WTC11 (cell line): ENCODE measurements at regions not wholly inside any gene's neighbourhood (a gene's known extent, or its start where the extent isn't known, plus 50 kb on each side); places are given as distances from the start of the nearest gene placed in this dataset.
"Not testable (repeated sequence)": the region's sequence is repeated elsewhere in the genome, so short reads cannot be mapped to it uniquely, and the experiment has no call there.

Experiments used
- ATAC-seq: fragments of 200-7000 bp; cut with Tn5 transposase; 2 replicates; pipeline ENCODE4 v1.10.0; 2021; ENCODE audit warnings: mild to moderate bottlenecking, moderate library complexity
- CTCF ChIA-PET: fragments of 300-600 bp; sonication (Branson Sonifier 250); formaldehyde crosslinking; loops from one replicate; lab custom pipeline; 2021; ENCODE audit warnings: antibody characterized with exemption; lab: Charles Lee
- POLR2A ChIA-PET: fragments of 350-600 bp; sonication (Branson Sonifier 250); formaldehyde crosslinking; loops from one replicate; lab custom pipeline; 2021; ENCODE audit warnings: antibody characterized with exemption; lab: Charles Lee
- DNase-seq: peaks from one replicate; pipeline ENCODE4 v3.0.0; 2021; ENCODE audit warnings: low spot score
- H3K27ac Mint-ChIP-seq: 2 replicates; pipeline ENCODE4 v1.8.0; 2021; ENCODE audit warnings: mixed read lengths
- H3K27me3 Mint-ChIP-seq: 2 replicates; pipeline ENCODE4 v1.8.0; 2021; ENCODE audit warnings: low read depth, mild to moderate bottlenecking, moderate library complexity, mixed read lengths
- H3K36me3 Mint-ChIP-seq: 2 replicates; pipeline ENCODE4 v1.8.0; 2021; ENCODE audit warnings: mixed read lengths
- H3K4me1 Mint-ChIP-seq: 2 replicates; pipeline ENCODE4 v1.8.0; 2022; ENCODE audit warnings: mixed read lengths
- H3K4me3 Mint-ChIP-seq: 2 replicates; pipeline ENCODE4 v1.8.0; 2021; ENCODE audit warnings: mild to moderate bottlenecking, moderate library complexity, mixed read lengths
- H3K9me3 Mint-ChIP-seq: 2 replicates; pipeline ENCODE4 v1.8.0; 2021; ENCODE audit warnings: mixed read lengths
- ATF1 ChIP-seq: sonication (generic); formaldehyde crosslinking; IDR thresholded peaks from 2 replicates; pipeline ENCODE4 v1.8.1; 2023; ENCODE audit warnings: mild to moderate bottlenecking, moderate library complexity, missing genetic modification reagents
- JAZF1 ChIP-seq: fragments of 250-450 bp; sonication (Bioruptor Pico); IDR thresholded peaks from 2 replicates; pipeline ENCODE4 v1.9.0; 2021; ENCODE audit warnings: moderate library complexity, mild to moderate bottlenecking, inconsistent platforms
- JUN ChIP-seq: sonication (generic); formaldehyde crosslinking; IDR thresholded peaks from 2 replicates; pipeline ENCODE4 v1.8.0; 2023; ENCODE audit warnings: mild to moderate bottlenecking, missing genetic modification reagents
- SMAD4 ChIP-seq: sonication (generic); formaldehyde crosslinking; IDR thresholded peaks from 2 replicates; pipeline ENCODE4 v1.8.0; 2022; ENCODE audit warnings: mild to moderate bottlenecking, missing genetic modification reagents
- TP53 ChIP-seq: sonication (generic); formaldehyde crosslinking; IDR thresholded peaks from 2 replicates; pipeline ENCODE4 v1.8.1; 2023; ENCODE audit warnings: mild to moderate bottlenecking, missing genetic modification reagents
- ZNF263 ChIP-seq: sonication (generic); formaldehyde crosslinking; IDR thresholded peaks from 2 replicates; pipeline ENCODE4 v1.8.1; 2022; ENCODE audit warnings: low read depth, mild to moderate bottlenecking, moderate library complexity, missing genetic modification reagents
- TF ChIP-seq, protein P1 (sequence below): sonication (generic); formaldehyde crosslinking; conservative IDR thresholded peaks from 2 replicates; pipeline ENCODE4 v1.8.1; 2022; ENCODE audit warnings: mild to moderate bottlenecking, missing genetic modification reagents
- TF ChIP-seq, protein P2 (sequence below): sonication (generic); formaldehyde crosslinking; IDR thresholded peaks from 2 replicates; pipeline ENCODE4 v1.8.1; 2023; ENCODE audit warnings: mild to moderate bottlenecking, moderate library complexity, missing genetic modification reagents
- TF ChIP-seq, protein P3 (sequence below): sonication (generic); formaldehyde crosslinking; IDR thresholded peaks from 2 replicates; pipeline ENCODE4 v1.8.1; 2023; ENCODE audit warnings: mild to moderate bottlenecking, missing genetic modification reagents, moderate library complexity
- TF ChIP-seq, protein P4 (sequence below): sonication (generic); formaldehyde crosslinking; IDR thresholded peaks from 2 replicates; pipeline ENCODE4 v1.8.0; 2023; ENCODE audit warnings: mild to moderate bottlenecking, missing genetic modification reagents
- TF ChIP-seq, protein P5 (sequence below): sonication (generic); formaldehyde crosslinking; IDR thresholded peaks from 2 replicates; pipeline ENCODE4 v1.8.0; 2022; ENCODE audit warnings: missing genetic modification reagents
- TF ChIP-seq, protein P6 (sequence below): fragments of 250-450 bp; sonication (Bioruptor Pico); IDR thresholded peaks from 2 replicates; pipeline ENCODE4 v1.8.0; 2021; ENCODE audit warnings: mild to moderate bottlenecking
- TF ChIP-seq, protein P7 (sequence below): fragments of 250-450 bp; sonication (Bioruptor Pico); IDR thresholded peaks from 2 replicates; pipeline ENCODE4 v1.9.0; 2021; ENCODE audit warnings: mild to moderate bottlenecking, borderline replicate concordance

DNA sequence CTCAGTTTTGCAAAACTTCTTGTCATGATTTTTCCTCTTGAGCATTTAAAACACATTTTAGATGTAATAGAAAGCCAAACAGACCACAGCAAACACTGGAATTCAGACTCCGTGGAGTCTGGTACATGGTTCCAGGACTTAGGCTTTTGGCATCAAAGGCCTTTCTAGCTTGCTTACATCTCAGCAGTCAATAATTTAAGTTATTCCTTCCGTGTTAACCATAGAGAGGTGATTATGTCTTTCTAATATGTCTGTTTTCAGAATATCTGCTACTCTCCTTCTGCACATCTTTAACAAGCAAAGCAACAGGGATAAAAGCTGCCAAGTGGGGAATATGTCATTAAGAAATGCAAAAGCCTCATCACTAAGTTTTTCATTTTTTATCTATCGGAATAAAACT, 171.7 kb upstream of the CRBN start (continued):
- TF ChIP-seq, protein P1, sequence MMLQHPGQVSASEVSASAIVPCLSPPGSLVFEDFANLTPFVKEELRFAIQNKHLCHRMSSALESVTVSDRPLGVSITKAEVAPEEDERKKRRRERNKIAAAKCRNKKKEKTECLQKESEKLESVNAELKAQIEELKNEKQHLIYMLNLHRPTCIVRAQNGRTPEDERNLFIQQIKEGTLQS (CRISPR knock-in tag): no peak
- TF ChIP-seq, protein P2, sequence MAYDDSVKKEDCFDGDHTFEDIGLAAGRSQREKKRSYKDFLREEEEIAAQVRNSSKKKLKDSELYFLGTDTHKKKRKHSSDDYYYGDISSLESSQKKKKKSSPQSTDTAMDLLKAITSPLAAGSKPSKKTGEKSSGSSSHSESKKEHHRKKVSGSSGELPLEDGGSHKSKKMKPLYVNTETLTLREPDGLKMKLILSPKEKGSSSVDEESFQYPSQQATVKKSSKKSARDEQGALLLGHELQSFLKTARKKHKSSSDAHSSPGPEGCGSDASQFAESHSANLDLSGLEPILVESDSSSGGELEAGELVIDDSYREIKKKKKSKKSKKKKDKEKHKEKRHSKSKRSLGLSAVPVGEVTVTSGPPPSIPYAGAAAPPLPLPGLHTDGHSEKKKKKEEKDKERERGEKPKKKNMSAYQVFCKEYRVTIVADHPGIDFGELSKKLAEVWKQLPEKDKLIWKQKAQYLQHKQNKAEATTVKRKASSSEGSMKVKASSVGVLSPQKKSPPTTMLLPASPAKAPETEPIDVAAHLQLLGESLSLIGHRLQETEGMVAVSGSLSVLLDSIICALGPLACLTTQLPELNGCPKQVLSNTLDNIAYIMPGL: no peak
- TF ChIP-seq, protein P3, sequence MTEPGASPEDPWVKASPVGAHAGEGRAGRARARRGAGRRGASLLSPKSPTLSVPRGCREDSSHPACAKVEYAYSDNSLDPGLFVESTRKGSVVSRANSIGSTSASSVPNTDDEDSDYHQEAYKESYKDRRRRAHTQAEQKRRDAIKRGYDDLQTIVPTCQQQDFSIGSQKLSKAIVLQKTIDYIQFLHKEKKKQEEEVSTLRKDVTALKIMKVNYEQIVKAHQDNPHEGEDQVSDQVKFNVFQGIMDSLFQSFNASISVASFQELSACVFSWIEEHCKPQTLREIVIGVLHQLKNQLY (CRISPR knock-in tag): no peak
- TF ChIP-seq ATF1 (CRISPR knock-in tag) (no peak), JUN (CRISPR knock-in tag) (no peak), ZNF263 (CRISPR knock-in tag) (no peak)
- TF ChIP-seq, protein P4, sequence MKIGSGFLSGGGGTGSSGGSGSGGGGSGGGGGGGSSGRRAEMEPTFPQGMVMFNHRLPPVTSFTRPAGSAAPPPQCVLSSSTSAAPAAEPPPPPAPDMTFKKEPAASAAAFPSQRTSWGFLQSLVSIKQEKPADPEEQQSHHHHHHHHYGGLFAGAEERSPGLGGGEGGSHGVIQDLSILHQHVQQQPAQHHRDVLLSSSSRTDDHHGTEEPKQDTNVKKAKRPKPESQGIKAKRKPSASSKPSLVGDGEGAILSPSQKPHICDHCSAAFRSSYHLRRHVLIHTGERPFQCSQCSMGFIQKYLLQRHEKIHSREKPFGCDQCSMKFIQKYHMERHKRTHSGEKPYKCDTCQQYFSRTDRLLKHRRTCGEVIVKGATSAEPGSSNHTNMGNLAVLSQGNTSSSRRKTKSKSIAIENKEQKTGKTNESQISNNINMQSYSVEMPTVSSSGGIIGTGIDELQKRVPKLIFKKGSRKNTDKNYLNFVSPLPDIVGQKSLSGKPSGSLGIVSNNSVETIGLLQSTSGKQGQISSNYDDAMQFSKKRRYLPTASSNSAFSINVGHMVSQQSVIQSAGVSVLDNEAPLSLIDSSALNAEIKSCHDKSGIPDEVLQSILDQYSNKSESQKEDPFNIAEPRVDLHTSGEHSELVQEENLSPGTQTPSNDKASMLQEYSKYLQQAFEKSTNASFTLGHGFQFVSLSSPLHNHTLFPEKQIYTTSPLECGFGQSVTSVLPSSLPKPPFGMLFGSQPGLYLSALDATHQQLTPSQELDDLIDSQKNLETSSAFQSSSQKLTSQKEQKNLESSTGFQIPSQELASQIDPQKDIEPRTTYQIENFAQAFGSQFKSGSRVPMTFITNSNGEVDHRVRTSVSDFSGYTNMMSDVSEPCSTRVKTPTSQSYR (CRISPR knock-in tag): no peak
- TF ChIP-seq, protein P5, sequence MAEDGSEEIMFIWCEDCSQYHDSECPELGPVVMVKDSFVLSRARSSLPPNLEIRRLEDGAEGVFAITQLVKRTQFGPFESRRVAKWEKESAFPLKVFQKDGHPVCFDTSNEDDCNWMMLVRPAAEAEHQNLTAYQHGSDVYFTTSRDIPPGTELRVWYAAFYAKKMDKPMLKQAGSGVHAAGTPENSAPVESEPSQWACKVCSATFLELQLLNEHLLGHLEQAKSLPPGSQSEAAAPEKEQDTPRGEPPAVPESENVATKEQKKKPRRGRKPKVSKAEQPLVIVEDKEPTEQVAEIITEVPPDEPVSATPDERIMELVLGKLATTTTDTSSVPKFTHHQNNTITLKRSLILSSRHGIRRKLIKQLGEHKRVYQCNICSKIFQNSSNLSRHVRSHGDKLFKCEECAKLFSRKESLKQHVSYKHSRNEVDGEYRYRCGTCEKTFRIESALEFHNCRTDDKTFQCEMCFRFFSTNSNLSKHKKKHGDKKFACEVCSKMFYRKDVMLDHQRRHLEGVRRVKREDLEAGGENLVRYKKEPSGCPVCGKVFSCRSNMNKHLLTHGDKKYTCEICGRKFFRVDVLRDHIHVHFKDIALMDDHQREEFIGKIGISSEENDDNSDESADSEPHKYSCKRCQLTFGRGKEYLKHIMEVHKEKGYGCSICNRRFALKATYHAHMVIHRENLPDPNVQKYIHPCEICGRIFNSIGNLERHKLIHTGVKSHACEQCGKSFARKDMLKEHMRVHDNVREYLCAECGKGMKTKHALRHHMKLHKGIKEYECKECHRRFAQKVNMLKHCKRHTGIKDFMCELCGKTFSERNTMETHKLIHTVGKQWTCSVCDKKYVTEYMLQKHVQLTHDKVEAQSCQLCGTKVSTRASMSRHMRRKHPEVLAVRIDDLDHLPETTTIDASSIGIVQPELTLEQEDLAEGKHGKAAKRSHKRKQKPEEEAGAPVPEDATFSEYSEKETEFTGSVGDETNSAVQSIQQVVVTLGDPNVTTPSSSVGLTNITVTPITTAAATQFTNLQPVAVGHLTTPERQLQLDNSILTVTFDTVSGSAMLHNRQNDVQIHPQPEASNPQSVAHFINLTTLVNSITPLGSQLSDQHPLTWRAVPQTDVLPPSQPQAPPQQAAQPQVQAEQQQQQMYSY (CRISPR knock-in tag): no peak
- TF ChIP-seq, protein P6, sequence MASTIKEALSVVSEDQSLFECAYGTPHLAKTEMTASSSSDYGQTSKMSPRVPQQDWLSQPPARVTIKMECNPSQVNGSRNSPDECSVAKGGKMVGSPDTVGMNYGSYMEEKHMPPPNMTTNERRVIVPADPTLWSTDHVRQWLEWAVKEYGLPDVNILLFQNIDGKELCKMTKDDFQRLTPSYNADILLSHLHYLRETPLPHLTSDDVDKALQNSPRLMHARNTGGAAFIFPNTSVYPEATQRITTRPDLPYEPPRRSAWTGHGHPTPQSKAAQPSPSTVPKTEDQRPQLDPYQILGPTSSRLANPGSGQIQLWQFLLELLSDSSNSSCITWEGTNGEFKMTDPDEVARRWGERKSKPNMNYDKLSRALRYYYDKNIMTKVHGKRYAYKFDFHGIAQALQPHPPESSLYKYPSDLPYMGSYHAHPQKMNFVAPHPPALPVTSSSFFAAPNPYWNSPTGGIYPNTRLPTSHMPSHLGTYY (CRISPR knock-in tag): no peak

DNA sequence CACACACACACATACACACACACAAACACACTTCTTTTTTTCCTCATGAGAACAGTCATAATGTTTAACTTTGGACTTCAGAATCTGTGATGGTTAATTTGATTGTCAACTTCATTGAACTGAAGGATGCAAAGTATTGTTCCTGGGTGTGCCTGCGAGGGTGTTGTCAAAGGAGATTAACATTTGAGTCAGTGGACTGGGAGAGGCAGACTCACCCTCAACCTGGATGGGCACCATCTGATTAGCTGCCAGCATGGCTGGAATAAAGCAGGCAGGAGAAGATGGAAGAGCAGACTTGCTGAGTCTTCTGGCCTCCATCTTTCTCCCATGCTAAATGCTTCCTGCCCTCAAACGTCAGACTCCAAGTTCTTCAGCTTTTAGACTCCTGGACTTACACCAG, 167.6 kb upstream of the CRBN start:
- Mint-ChIP-seq H3K36me3 (peaks cover 23% of the 10 kb centered on the region), H3K9me3 (peaks cover 64% of the 10 kb centered on the region), H3K4me1 (peaks cover 16% of the 10 kb centered on the region)
- H3K27me3 Mint-ChIP-seq, H3K4me3 Mint-ChIP-seq, ATAC-seq, CTCF ChIA-PET, DNase-seq, H3K27ac Mint-ChIP-seq: not testable (repeated sequence)
- POLR2A ChIA-PET: interaction anchor here (0.6 kb wide), 1 partner anchor 73 kb away, joined by 4 read pairs; no protein-coding TSS in a partner anchor

DNA sequence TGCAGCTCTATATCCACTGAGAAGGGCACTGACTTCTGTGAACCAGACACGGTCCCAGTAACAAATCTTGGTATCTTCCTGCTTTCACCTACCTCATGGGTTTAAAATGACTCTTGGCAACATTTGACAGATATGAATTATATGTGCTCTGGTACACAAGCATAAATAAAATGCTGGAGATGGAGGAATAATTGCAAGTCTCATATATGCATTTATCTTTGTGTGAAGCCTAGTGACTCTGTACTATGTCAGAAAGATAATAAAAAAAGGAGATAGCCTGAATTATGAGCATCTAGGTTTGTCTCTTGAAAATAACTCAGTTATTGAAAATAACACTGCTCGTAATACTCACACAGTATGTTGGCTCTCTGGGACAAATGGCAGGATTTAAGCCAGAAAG, 167.1 kb upstream of the CRBN start:
- no peak for DNase-seq
- Mint-ChIP-seq H3K36me3 (peaks cover 23% of the 10 kb centered on the region), H3K9me3 (peaks cover 65% of the 10 kb centered on the region), H3K27ac (no peak overlapping the region), H3K4me1 (peaks cover 16% of the 10 kb centered on the region), H3K27me3 (no peaks in the 10 kb centered on the region; the same call in 1 of the 2 replicates), H3K4me3 (no peak overlapping the region)
- ATAC-seq: no peak
- CTCF ChIA-PET: no interaction called here
- POLR2A ChIA-PET: interaction anchor here (0.6 kb wide), 1 partner anchor 74 kb away, joined by 4 read pairs; no protein-coding TSS in a partner anchor
- TF ChIP-seq SMAD4 (CRISPR knock-in tag) (no peak), JAZF1 (CRISPR knock-in tag) (no peak), TP53 (no peak)
- TF ChIP-seq, protein P7, sequence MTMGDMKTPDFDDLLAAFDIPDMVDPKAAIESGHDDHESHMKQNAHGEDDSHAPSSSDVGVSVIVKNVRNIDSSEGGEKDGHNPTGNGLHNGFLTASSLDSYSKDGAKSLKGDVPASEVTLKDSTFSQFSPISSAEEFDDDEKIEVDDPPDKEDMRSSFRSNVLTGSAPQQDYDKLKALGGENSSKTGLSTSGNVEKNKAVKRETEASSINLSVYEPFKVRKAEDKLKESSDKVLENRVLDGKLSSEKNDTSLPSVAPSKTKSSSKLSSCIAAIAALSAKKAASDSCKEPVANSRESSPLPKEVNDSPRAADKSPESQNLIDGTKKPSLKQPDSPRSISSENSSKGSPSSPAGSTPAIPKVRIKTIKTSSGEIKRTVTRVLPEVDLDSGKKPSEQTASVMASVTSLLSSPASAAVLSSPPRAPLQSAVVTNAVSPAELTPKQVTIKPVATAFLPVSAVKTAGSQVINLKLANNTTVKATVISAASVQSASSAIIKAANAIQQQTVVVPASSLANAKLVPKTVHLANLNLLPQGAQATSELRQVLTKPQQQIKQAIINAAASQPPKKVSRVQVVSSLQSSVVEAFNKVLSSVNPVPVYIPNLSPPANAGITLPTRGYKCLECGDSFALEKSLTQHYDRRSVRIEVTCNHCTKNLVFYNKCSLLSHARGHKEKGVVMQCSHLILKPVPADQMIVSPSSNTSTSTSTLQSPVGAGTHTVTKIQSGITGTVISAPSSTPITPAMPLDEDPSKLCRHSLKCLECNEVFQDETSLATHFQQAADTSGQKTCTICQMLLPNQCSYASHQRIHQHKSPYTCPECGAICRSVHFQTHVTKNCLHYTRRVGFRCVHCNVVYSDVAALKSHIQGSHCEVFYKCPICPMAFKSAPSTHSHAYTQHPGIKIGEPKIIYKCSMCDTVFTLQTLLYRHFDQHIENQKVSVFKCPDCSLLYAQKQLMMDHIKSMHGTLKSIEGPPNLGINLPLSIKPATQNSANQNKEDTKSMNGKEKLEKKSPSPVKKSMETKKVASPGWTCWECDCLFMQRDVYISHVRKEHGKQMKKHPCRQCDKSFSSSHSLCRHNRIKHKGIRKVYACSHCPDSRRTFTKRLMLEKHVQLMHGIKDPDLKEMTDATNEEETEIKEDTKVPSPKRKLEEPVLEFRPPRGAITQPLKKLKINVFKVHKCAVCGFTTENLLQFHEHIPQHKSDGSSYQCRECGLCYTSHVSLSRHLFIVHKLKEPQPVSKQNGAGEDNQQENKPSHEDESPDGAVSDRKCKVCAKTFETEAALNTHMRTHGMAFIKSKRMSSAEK (CRISPR knock-in tag): no peak
- TF ChIP-seq, protein P5 (CRISPR knock-in tag): no peak
